ENCODE measurements at regions not wholly inside any gene's neighbourhood (a gene's known extent, or its start where the extent isn't known, plus 50 kb on each side); places are given as distances from the start of the nearest gene placed in this dataset.
"Not testable (repeated sequence)": the region's sequence is repeated elsewhere in the genome, so short reads cannot be mapped to it uniquely, and the experiment has no call there.

DNA sequence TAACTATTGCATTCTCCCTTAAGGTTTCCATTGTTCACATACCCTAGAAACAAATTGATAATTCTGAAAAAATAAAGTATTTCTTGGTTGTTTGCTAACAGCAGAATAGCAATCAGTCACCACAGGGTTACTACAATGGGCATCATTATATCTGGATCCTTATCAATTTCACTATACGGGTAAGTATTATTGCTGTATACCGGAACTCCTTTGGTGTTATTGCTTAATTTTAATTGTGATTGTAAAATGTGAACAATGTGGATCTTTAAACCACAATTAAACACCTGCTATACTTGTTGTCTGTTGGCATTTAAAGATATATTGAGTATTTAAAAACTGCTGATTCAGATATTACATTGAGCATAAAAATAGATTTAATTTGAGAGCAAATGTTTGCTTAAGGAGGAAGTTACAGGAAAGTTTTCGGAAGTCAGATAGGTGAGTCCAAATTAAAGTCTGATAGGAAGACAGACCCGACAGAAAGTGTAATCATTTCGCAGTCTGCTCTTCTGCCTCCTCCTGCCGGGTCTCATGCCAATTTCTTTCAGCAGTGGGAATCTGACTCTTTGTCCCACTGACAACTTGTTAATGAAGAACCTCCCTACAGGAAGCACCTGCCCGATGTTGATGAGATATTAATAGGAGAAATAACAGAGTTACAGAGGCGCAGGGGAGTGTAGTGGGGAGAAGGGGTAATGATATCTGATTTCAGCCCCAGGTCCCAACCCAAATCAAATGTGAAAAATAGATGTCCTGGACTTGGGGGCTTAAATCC is 169.7 kb upstream of the TBC1D5 start:
- no peak for DNase-seq (ENCODE audit: low read depth in 1 of 2, low spot score in 1 of 2)

- DNase-seq (ENCODE audit: low read depth in 1 of 2, low spot score in 1 of 2), result no peak
Observed at GRCh38 chr3:17910922-17911321, 168.5 kb upstream of the TBC1D5 start.

GRCh38 chr3:17909714-17910113 is 167.3 kb upstream of the TBC1D5 start:
- DNase-seq (ENCODE audit: low read depth in 1 of 2, low spot score in 1 of 2), result no peak

DNA sequence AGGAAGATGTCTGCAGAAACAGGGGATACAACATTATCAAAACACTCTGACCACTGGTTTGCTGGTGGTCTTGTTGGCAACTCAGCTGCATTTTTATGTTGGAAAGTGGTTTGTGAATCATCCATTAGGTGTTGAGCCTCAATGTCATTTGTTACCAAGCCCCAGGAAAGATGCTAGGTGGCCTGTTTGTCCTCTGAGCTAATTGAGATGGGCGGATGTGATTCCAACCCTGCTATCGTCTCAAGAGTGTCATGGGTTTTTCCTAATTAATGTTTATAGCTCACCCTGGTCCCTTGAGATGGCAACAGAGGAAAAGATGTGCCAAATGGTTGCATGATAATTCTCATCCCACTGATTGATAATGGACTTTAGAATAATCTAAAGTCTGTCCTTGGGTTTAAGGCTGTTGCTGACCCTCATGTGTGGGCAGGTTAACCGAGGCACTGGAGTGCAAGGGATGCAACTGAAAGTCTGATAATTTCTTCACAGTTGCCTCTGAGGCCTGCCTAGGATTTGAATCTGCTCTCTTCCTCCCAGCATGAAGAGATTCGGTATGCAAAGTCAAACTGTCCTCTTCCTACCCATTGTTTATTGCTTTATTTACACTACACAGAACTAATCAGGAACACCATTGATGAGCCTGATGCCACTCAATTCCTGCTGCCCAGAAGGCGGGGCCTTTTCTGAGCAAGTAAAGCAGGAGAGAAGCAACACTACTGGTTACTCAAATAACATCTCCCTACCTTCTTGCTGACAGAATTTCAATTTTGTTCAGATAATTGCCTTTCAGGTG is 166.2 kb upstream of the TBC1D5 start:
- DNase-seq (ENCODE audit: low read depth in 1 of 2, low spot score in 1 of 2), result no peak

DNA sequence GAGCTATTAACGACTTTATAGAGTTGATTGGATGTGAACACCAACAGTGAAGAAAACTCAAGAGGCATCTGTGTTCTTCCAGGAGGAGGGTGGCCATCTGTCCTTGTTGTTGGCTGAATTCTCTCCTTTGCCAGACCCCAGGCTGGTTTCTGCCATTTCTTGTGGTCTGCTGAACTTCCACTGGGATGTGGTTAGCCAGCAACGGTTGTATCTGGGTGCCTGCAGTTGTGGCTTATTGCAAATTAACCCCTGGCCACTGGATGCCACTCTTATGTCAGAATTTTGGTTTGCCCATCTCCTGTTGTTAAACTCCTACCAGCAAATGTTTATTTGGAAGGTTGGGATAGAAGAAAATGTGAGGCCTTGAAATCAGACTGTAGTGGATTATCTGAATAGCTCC is 163.6 kb upstream of the TBC1D5 start:
- no peak for DNase-seq (ENCODE audit: low read depth in 1 of 2, low spot score in 1 of 2)

DNA sequence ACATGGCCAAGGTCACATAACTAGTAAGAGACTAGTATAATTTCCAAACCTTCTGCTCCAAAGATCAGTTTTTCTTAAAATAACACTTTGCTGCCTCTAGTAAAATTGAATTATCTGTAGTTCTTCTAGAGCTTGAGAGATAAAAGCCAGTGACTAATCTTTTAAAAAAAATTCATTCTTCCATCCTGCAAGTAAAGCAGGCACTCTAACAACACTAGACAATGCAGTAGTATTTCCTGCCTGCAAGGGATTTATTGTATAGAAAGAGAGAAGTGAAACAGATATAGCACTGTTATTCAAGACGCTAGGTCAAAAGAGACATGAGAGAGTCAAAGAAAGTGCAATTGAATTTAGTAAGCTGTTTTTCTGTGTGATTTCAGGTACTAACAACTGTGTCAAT is 159.5 kb upstream of the TBC1D5 start:
- no peak for DNase-seq (ENCODE audit: low read depth in 1 of 2, low spot score in 1 of 2)

- DNase-seq (ENCODE audit: low read depth in 1 of 2, low spot score in 1 of 2), result peak in 1 of 2 donors; percentile 15
Observed at GRCh38 chr3:17894434-17895060, 152.1 kb upstream of the TBC1D5 start.

DNA sequence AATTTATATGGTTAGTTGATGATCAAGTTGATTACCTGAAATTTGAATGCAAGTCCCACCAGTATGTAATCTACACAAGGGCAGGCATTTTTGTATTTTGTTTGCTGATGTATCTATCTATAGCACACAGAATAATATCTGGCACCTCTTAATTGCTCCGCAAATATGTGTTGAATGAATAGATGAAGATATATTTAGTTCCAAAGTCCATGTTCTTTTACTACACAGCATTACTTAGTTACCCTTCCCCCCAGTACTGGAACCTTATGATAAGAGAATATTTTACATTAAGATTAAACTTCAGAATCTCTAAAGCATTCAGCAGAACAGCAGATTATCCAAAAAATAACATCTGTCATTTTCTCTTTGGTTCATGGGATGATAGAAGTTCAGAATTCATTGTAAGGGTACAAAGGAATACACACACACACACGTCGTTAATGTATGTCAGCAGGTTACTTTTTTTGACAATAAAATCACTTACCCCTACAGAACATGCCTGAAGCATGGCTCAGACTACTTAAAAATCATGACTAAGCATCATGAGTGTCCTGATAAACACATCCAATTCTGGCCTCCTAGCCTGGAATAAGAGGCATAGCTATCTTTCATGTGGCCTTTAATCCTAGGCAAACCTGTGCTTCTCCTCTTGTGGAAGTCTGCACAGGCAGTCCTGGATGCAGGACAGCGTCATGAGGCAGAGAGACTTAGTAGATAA is 148.9 kb upstream of the TBC1D5 start:
- no peak for DNase-seq (ENCODE audit: low read depth in 1 of 2, low spot score in 1 of 2)

DNA sequence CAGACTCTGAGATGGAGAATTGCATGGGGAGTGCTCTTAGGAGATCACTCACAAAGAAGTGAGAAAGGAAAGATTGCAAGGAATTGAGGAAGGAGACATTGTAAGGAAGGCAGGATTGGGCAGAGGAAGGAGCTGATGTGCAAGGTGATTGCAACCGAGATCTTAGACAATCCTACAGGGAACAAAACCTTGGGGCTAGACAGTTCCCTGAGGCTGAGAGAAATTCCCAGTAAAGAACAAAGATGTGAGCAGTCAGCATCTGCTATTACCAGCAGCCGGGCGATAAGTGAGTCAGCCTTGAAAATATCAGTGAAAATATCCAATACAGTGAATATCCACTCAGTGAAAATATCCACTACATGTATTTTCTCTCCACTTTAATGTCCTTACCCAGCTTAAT is 143.6 kb upstream of the TBC1D5 start:
- DNase-seq (ENCODE audit: low read depth in 1 of 2, low spot score in 1 of 2), result no peak

DNA sequence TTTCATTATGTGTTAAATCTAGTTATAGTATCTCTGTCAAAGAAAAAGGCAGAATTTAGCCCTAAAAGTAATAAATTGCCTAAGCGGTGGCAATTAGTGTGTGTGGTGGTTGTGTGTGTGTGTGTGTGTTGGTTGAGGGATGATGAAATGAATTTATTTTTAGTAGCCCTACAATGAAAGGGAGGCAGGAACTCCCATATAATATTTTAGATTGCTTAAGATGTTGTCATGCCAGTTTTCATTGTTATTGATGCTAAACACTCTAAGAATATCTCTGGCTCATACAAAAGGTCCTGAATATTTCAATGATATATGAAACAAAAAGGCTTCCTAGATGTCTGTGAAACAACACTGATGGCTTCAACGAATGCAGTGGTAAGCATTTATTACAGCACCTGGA is 140.6 kb upstream of the TBC1D5 start:
- no peak for DNase-seq (ENCODE audit: low read depth in 1 of 2, low spot score in 1 of 2)

DNA sequence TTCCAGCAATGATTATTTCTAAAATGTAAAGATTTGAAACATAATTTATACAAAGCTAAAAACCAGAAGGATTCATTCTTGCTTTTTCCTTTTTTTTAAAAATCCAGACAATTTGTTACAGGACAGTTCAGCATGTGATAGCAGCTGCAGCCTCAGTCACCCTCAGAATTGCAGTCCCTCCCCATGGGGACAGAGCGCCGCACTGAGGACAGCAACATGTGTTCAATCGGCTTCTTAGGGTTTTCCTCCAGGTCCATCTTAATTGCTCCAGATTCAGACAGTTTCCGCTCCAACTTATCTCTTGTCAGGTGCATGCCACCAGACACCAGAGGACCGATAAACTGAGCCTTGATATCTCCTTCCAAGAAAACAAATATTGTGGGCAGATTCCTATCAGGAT is 134.9 kb upstream of the TBC1D5 start:
- no peak for DNase-seq (ENCODE audit: low read depth in 1 of 2, low spot score in 1 of 2)

DNA sequence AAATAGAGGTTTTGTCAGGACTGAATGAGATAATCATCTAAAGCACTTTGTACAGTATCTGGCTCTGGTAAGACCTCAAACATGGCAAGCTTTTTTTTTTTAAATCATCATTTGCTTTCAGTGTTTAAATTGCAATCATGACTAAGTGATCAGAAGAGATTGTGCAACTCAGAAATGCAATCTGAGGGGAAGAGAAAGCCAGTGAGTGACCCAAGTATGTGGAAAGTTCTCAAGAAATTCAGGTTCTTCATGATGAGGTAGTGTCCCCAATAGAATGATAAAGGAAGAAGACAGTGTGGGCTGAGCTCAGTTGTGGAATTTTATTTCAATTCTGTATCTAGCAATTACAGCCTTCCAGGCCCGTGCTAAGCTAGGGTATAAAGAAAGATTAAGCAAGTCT is 132.2 kb upstream of the TBC1D5 start:
- DNase-seq (ENCODE audit: low read depth in 1 of 2, low spot score in 1 of 2), result no peak

- no peak for DNase-seq (ENCODE audit: low read depth in 1 of 2, low spot score in 1 of 2)
Observed at GRCh38 chr3:17872457-17872856, 130.0 kb upstream of the TBC1D5 start.

GRCh38 chr3:17865631-17866030 is 123.2 kb upstream of the TBC1D5 start:
- no peak for DNase-seq (ENCODE audit: low read depth in 1 of 2, low spot score in 1 of 2)

- DNase-seq (ENCODE audit: low read depth in 1 of 2, low spot score in 1 of 2), result no peak
Observed at GRCh38 chr3:17861476-17861875, 119.0 kb upstream of the TBC1D5 start.

- DNase-seq (ENCODE audit: low read depth in 1 of 2, low spot score in 1 of 2), result not testable (repeated sequence)
Observed at GRCh38 chr3:17860840-17861471, 118.5 kb upstream of the TBC1D5 start.

- DNase-seq (ENCODE audit: low read depth in 1 of 2, low spot score in 1 of 2), result no peak
Observed at GRCh38 chr3:17852217-17852616, 109.8 kb upstream of the TBC1D5 start.

- no peak for DNase-seq (ENCODE audit: low read depth in 1 of 2, low spot score in 1 of 2)
Observed at GRCh38 chr3:17850448-17850847, 108.0 kb upstream of the TBC1D5 start.

DNA sequence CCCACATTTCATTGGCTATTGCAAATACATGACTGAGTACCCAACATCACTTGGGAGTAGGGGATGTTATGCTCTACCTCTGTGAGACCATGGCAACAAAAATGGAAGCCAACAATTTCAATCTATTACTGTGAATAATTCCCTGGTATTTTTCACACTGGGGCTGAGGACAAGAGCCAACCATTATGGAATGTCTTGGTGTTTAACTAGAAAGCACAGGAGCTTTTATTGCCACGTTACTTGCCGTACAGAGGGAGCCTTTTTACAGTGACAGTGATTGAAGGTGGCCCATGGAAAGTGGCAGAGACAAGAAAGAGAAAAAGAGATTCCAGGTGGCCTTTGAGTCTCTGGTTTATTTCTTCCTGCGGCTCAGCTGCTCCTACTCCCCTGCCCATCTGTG is 105.7 kb upstream of the TBC1D5 start:
- no peak for DNase-seq (ENCODE audit: low read depth in 1 of 2, low spot score in 1 of 2)

DNA sequence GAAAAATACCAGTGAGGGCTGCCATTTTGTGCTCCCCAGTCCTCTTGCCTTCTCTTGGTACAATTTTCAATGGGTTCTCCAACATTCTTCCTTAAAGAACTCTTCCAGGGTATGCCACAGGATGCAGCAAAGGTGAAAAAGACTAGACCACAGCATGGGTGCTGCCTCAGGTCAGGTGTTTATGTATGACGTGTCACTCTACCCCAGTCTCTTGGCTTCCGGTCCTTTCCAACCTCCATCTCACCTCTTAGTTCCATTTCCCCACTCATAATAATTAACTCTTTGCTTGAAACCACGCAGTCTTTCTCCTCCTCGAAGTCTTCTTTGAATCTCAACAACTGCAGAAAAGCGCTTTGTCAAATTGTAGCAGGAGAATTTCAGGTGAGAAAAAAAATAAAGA is 104.7 kb upstream of the TBC1D5 start:
- no peak for DNase-seq (ENCODE audit: low read depth in 1 of 2, low spot score in 1 of 2)

DNA sequence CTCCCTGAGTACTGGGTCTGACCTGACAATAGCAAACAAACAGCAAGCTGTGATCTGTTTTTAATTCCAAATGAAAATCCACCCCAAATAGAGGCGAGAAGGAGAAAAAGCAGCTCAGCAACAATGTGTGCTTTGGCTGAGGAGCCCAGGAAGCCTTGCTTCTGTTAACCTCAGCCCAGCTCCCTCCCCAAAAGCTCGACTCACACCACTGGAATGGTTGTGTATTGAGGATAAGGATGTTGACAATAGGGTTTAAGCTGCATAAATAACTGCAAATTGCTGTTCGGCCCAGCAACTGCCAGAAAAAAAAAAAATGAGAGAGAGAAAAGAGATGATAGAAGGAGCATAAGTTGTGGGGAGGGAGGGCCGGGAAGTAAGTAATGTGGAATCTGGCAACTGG is 104.0 kb upstream of the TBC1D5 start:
- no peak for DNase-seq (ENCODE audit: low read depth in 1 of 2, low spot score in 1 of 2)

Data from stimulated activated CD4-positive, alpha-beta T cell treated with anti-CD3 and anti-CD28 coated beads, Interleukin-15, amount 100 ng/mL, for 1 hour (primary cell).